ENCODE measurements at regions not wholly inside any gene's neighbourhood (a gene's known extent, or its start where the extent isn't known, plus 50 kb on each side); places are given as distances from the start of the nearest gene placed in this dataset.

GRCh38 chr6:91023529-91023928 lies 436.7 kb upstream of the MAP3K7 start:
- TF ChIP-seq EZH2 (IDR thresholded peaks at IDR 0.05; ENCODE audit: low read length, unreplicated experiment) (no peak), EZH2phosphoT487 (IDR thresholded peaks at IDR 0.05; ENCODE audit: borderline replicate concordance, low read length) (no peak)
- TF ChIP-seq, protein P1, sequence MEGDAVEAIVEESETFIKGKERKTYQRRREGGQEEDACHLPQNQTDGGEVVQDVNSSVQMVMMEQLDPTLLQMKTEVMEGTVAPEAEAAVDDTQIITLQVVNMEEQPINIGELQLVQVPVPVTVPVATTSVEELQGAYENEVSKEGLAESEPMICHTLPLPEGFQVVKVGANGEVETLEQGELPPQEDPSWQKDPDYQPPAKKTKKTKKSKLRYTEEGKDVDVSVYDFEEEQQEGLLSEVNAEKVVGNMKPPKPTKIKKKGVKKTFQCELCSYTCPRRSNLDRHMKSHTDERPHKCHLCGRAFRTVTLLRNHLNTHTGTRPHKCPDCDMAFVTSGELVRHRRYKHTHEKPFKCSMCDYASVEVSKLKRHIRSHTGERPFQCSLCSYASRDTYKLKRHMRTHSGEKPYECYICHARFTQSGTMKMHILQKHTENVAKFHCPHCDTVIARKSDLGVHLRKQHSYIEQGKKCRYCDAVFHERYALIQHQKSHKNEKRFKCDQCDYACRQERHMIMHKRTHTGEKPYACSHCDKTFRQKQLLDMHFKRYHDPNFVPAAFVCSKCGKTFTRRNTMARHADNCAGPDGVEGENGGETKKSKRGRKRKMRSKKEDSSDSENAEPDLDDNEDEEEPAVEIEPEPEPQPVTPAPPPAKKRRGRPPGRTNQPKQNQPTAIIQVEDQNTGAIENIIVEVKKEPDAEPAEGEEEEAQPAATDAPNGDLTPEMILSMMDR (conservative IDR thresholded peaks at IDR 0.05; ENCODE audit: low read depth, low read length) = no peak
- CTCF ChIA-PET = no interaction called here
- POLR2A ChIA-PET (ENCODE audit: unreplicated experiment) = no interaction called here
- Histone ChIP-seq H3K9me2 (replicated peaks; ENCODE audit: low read length) (no peaks in the 10 kb centered on the region), H3K4me2 (ENCODE audit: low read length) (no peak overlapping the region), H3K27ac (ENCODE audit: low read length) (no peak overlapping the region), H2AFZ (ENCODE audit: low read length) (no peak overlapping the region), H3K36me3 (ENCODE audit: low read depth, low read length) (no peaks in the 10 kb centered on the region), H3K9me3 (ENCODE audit: low read length) (no peaks in the 10 kb centered on the region), H3K4me1 (ENCODE audit: insufficient read depth, low read length) (no peaks in the 10 kb centered on the region), H3K27me3 (ENCODE audit: low read length) (no peaks in the 10 kb centered on the region), H3K4me3 (ENCODE audit: low read length) (no peak overlapping the region), H3K9ac (ENCODE audit: low read length) (no peak overlapping the region), H3F3A (ENCODE audit: low read length, unreplicated experiment) (no peaks in the 10 kb centered on the region), H3K79me2 (ENCODE audit: low read length) (no peaks in the 10 kb centered on the region), H4K20me1 (ENCODE audit: low read length) (no peaks in the 10 kb centered on the region)
- no TSS peak for BruUV-seq (replicated peaks)
- ATAC-seq (no peak), DNase-seq (no peak)
- intact Hi-C loops (cut with micrococcal nuclease) = no loop called here

GRCh38 chr6:91020744-91021143 lies 433.9 kb upstream of the MAP3K7 start:
- H3K4me2 ChIP-seq (ENCODE audit: low read length) = no peak overlapping the region
- H3K4me3 ChIP-seq (ENCODE audit: low read length) = no peak overlapping the region
- DNase-seq (no peak), ATAC-seq (no peak)
- no peak overlapping the region for H2AFZ ChIP-seq (ENCODE audit: low read length)
- H3K9me2 ChIP-seq (replicated peaks; ENCODE audit: low read length) = no peaks in the 10 kb centered on the region
- ChIA-PET POLR2A (ENCODE audit: unreplicated experiment) (no interaction called here), CTCF (no interaction called here)
- H3K4me1 ChIP-seq (ENCODE audit: insufficient read depth, low read length) = no peaks in the 10 kb centered on the region
- no peak overlapping the region for H3K27ac ChIP-seq (ENCODE audit: low read length)
- no peak for TF ChIP-seq EZH2phosphoT487 (IDR thresholded peaks at IDR 0.05; ENCODE audit: borderline replicate concordance, low read length)
- TF ChIP-seq, protein P1 (conservative IDR thresholded peaks at IDR 0.05; ENCODE audit: low read depth, low read length) = no peak
- TF ChIP-seq EZH2 (IDR thresholded peaks at IDR 0.05; ENCODE audit: low read length, unreplicated experiment) = no peak
- no peak overlapping the region for H3K9ac ChIP-seq (ENCODE audit: low read length)
- no peaks in the 10 kb centered on the region for H3K36me3 ChIP-seq (ENCODE audit: low read depth, low read length)
- H3F3A ChIP-seq (ENCODE audit: low read length, unreplicated experiment) = no peaks in the 10 kb centered on the region
- no peaks in the 10 kb centered on the region for H3K79me2 ChIP-seq (ENCODE audit: low read length)
- no TSS peak for BruUV-seq (replicated peaks)
- no peaks in the 10 kb centered on the region for H3K27me3 ChIP-seq (ENCODE audit: low read length)
- H3K9me3 ChIP-seq (ENCODE audit: low read length) = no peaks in the 10 kb centered on the region
- H4K20me1 ChIP-seq (ENCODE audit: low read length) = no peaks in the 10 kb centered on the region
- intact Hi-C loops (cut with micrococcal nuclease) = no loop called here

DNA sequence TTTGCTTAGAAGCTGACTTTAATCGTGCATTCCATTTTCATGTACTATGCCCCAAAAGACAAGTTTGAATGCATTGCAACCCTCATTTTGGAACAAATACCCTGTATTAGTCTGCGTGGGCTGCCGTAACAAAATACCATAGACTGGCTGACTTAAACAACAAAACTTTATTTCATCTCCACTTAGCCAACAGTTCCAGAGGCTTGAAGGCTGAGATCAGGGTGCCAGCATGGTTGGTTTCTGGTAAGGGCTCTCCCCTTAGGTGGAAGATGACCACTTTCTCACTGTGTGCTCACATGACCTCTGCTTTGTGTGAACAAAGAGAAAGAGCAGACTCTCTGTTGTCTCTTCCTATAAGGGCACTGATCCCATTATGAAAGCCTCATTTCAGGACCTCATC lies 431.7 kb upstream of the MAP3K7 start:
- intact Hi-C loops (cut with micrococcal nuclease) = no loop called here
- POLR2A ChIA-PET (ENCODE audit: unreplicated experiment) = no interaction called here
- TF ChIP-seq, protein P1 (conservative IDR thresholded peaks at IDR 0.05; ENCODE audit: low read depth, low read length) = no peak
- TF ChIP-seq EZH2phosphoT487 (IDR thresholded peaks at IDR 0.05; ENCODE audit: borderline replicate concordance, low read length) (no peak), EZH2 (IDR thresholded peaks at IDR 0.05; ENCODE audit: low read length, unreplicated experiment) (no peak)

More for the DNA sequence above, 431.7 kb upstream of the MAP3K7 start:
- no peak for DNase-seq
- CTCF ChIA-PET = no interaction called here
- Histone ChIP-seq H3K9me3 (ENCODE audit: low read length) (no peaks in the 10 kb centered on the region), H3K27ac (ENCODE audit: low read length) (no peak overlapping the region), H3K36me3 (ENCODE audit: low read depth, low read length) (no peaks in the 10 kb centered on the region), H3K9me2 (replicated peaks; ENCODE audit: low read length) (no peaks in the 10 kb centered on the region), H3K9ac (ENCODE audit: low read length) (no peak overlapping the region), H3K79me2 (ENCODE audit: low read length) (no peaks in the 10 kb centered on the region), H3K4me2 (ENCODE audit: low read length) (no peak overlapping the region), H3F3A (ENCODE audit: low read length, unreplicated experiment) (no peaks in the 10 kb centered on the region), H2AFZ (ENCODE audit: low read length) (no peak overlapping the region), H3K4me3 (ENCODE audit: low read length) (no peak overlapping the region), H4K20me1 (ENCODE audit: low read length) (no peaks in the 10 kb centered on the region), H3K4me1 (ENCODE audit: insufficient read depth, low read length) (no peaks in the 10 kb centered on the region), H3K27me3 (ENCODE audit: low read length) (no peaks in the 10 kb centered on the region)
- ATAC-seq = no peak
- BruUV-seq (replicated peaks) = no TSS peak

Measured in PC-3 (cell line).